GM11168 (cell line): ENCODE measurements at regions not wholly inside any gene's neighbourhood (a gene's known extent, or its start where the extent isn't known, plus 50 kb on each side); places are given as distances from the start of the nearest gene placed in this dataset.

Experiments used
- in situ Hi-C: fragments of 300-500 bp; cut with MboI; formaldehyde crosslinking; loops from one replicate; pipeline ENCODE4 v1.12.0; 2022; ENCODE audit warnings: low sequenced_read_pairs; ENCODE audit not compliant: unreplicated experiment

- in situ Hi-C loops, result no loop called here
Observed at GRCh38 chr2:59909147-59909546, 644.3 kb downstream of the BCL11A start.

GRCh38 chr2:59905731-59906130 lies 647.7 kb downstream of the BCL11A start:
- in situ Hi-C loops, result no loop called here

GRCh38 chr2:59903994-59904544 lies 649.4 kb downstream of the BCL11A start:
- in situ Hi-C loops, result no loop called here

GRCh38 chr2:59900728-59901452 lies 652.6 kb downstream of the BCL11A start:
- in situ Hi-C loops, result no loop called here

- in situ Hi-C loops, result no loop called here
Observed at GRCh38 chr2:59899692-59900091, 653.8 kb downstream of the BCL11A start.

- in situ Hi-C loops, result no loop called here
Observed at GRCh38 chr2:59896499-59897245, 656.8 kb downstream of the BCL11A start.

GRCh38 chr2:59893612-59894011 lies 659.8 kb downstream of the BCL11A start:
- in situ Hi-C loops, result no loop called here

GRCh38 chr2:59892398-59892797 lies 661.1 kb downstream of the BCL11A start:
- in situ Hi-C loops, result no loop called here

GRCh38 chr2:59889305-59889704 lies 664.1 kb downstream of the BCL11A start:
- in situ Hi-C loops, result no loop called here

GRCh38 chr2:59888706-59889105 lies 664.7 kb downstream of the BCL11A start:
- in situ Hi-C loops, result no loop called here

- in situ Hi-C loops, result no loop called here
Observed at GRCh38 chr2:59888015-59888414, 665.4 kb downstream of the BCL11A start.

- in situ Hi-C loops, result no loop called here
Observed at GRCh38 chr2:59887366-59887765, 666.1 kb downstream of the BCL11A start.

- in situ Hi-C loops, result no loop called here
Observed at GRCh38 chr2:59886759-59887158, 666.7 kb downstream of the BCL11A start.

- in situ Hi-C loops, result no loop called here
Observed at GRCh38 chr2:59885541-59885940, 667.9 kb downstream of the BCL11A start.

GRCh38 chr2:59884166-59884565 lies 669.3 kb downstream of the BCL11A start:
- in situ Hi-C loops, result no loop called here

- in situ Hi-C loops, result no loop called here
Observed at GRCh38 chr2:59882822-59883221, 670.6 kb downstream of the BCL11A start.

- in situ Hi-C loops, result no loop called here
Observed at GRCh38 chr2:59882279-59882678, 671.2 kb downstream of the BCL11A start.

GRCh38 chr2:59881218-59881617 lies 672.2 kb downstream of the BCL11A start:
- in situ Hi-C loops, result no loop called here

- in situ Hi-C loops, result no loop called here
Observed at GRCh38 chr2:59879700-59880131, 673.7 kb downstream of the BCL11A start.

GRCh38 chr2:59875836-59876235 lies 677.6 kb downstream of the BCL11A start:
- in situ Hi-C loops, result no loop called here

GRCh38 chr2:59874971-59875755 lies 678.3 kb downstream of the BCL11A start:
- in situ Hi-C loops, result no loop called here
